ENCODE measurements at regions not wholly inside any gene's neighbourhood (a gene's known extent, or its start where the extent isn't known, plus 50 kb on each side); places are given as distances from the start of the nearest gene placed in this dataset.

GRCh38 chr13:24091080-24091479, 69.4 kb upstream of the SPATA13 start:
- peaks cover 15% of the 10 kb centered on the region for H3K4me1 ChIP-seq (ENCODE audit: control insufficient read depth, extremely low read depth, insufficient read depth, low read length)
- peaks cover 0 to 2% of the 10 kb centered on the region in 2 experiments for H3K27me3 ChIP-seq (ENCODE audit: control insufficient read depth in 2 of 2, insufficient read depth in 2 of 2, low read length in 2 of 2)
- H3K9ac ChIP-seq (replicated peaks; ENCODE audit: extremely low read depth, insufficient read depth, low read length): no peak overlapping the region
- H3K79me2 ChIP-seq (ENCODE audit: control insufficient read depth, insufficient read depth, low read length): no peaks in the 10 kb centered on the region
- no peaks in the 10 kb centered on the region for H3K36me3 ChIP-seq (ENCODE audit: control insufficient read depth in 2 of 2, extremely low read depth in 1 of 2, insufficient read depth in 2 of 2, low read length in 2 of 2)
- BruUV-seq (replicated peaks): no TSS peak
- no peak overlapping the region for H3K4me2 ChIP-seq (ENCODE audit: insufficient read depth, low read length)
- no peaks in the 10 kb centered on the region for H4K20me1 ChIP-seq (replicated peaks; ENCODE audit: control insufficient read depth, extremely low read depth, insufficient read depth, low read length)
- H3K9me1 ChIP-seq (replicated peaks; ENCODE audit: control insufficient read depth, extremely low read depth, insufficient read depth, low read length): no peaks in the 10 kb centered on the region
- no peaks in the 10 kb centered on the region for H3K9me3 ChIP-seq (replicated peaks; ENCODE audit: control insufficient read depth, insufficient read depth, low read length)
- DNase-seq (ENCODE audit: low read depth, low spot score): no peak
- H3K27ac ChIP-seq (ENCODE audit: insufficient read depth, low read depth, low read length): no peak overlapping the region
- intact Hi-C loops (cut with micrococcal nuclease) (no loop called here), dilution Hi-C loops (cut with MboI; ENCODE audit: extremely low pct_ligation_motif_present, low sequenced_read_pairs) (no loop called here)
- POLR2A ChIA-PET: no interaction called here
- no peak overlapping the region for H3K4me3 ChIP-seq (replicated peaks in 1 of 3; ENCODE audit: insufficient read depth in 1 of 3, low read depth in 1 of 3, low read length in 3 of 3)
- CTCF ChIA-PET: no interaction called here
- TF ChIP-seq MYC (IDR thresholded peaks at IDR 0.05; ENCODE audit: low read depth, low read length): no peak
- no peak for TF ChIP-seq POLR2AphosphoS5 (IDR thresholded peaks at IDR 0.05; ENCODE audit: insufficient read depth, low read depth, low read length)
- no peak overlapping the region for H2AFZ ChIP-seq (ENCODE audit: low read depth, low read length)
- FAIRE-seq: peak; percentile 24

GRCh38 chr13:24092108-24092507, 68.4 kb upstream of the SPATA13 start:
- Histone ChIP-seq H2AFZ (ENCODE audit: low read depth, low read length) (no peak overlapping the region), H3K9ac (replicated peaks; ENCODE audit: extremely low read depth, insufficient read depth, low read length) (no peak overlapping the region), H4K20me1 (replicated peaks; ENCODE audit: control insufficient read depth, extremely low read depth, insufficient read depth, low read length) (no peaks in the 10 kb centered on the region), H3K4me1 (ENCODE audit: control insufficient read depth, extremely low read depth, insufficient read depth, low read length) (peaks cover 15% of the 10 kb centered on the region), H3K27ac (ENCODE audit: insufficient read depth, low read depth, low read length) (no peak overlapping the region), H3K4me3 (replicated peaks in 1 of 3; ENCODE audit: insufficient read depth in 1 of 3, low read depth in 1 of 3, low read length in 3 of 3) (no peak overlapping the region), H3K36me3 (ENCODE audit: control insufficient read depth in 2 of 2, extremely low read depth in 1 of 2, insufficient read depth in 2 of 2, low read length in 2 of 2) (no peaks in the 10 kb centered on the region), H3K9me3 (replicated peaks; ENCODE audit: control insufficient read depth, insufficient read depth, low read length) (no peaks in the 10 kb centered on the region), H3K79me2 (ENCODE audit: control insufficient read depth, insufficient read depth, low read length) (no peaks in the 10 kb centered on the region), H3K27me3 (ENCODE audit: control insufficient read depth in 2 of 2, insufficient read depth in 2 of 2, low read length in 2 of 2) (no peaks in the 10 kb centered on the region), H3K9me1 (replicated peaks; ENCODE audit: control insufficient read depth, extremely low read depth, insufficient read depth, low read length) (no peaks in the 10 kb centered on the region), H3K4me2 (ENCODE audit: insufficient read depth, low read length) (peak overlapping the region; percentile 19)
- ChIA-PET CTCF (no interaction called here), POLR2A (no interaction called here)
- TF ChIP-seq GATA2 (IDR thresholded peaks at IDR 0.05; ENCODE audit: insufficient read depth, insufficient read length, low read depth, low read length): no peak
- TF ChIP-seq CTCF (IDR thresholded peaks at IDR 0.05; ENCODE audit: extremely low read depth in 1 of 2, insufficient read depth in 1 of 2, low read depth in 1 of 2, low read length in 2 of 2): no peak
- no peak for TF ChIP-seq FOS (IDR thresholded peaks at IDR 0.05; ENCODE audit: borderline replicate concordance, insufficient read depth, low read length)
- no peak for TF ChIP-seq POLR2A (IDR thresholded peaks at IDR 0.05; ENCODE audit: low read depth, low read length)
- TF ChIP-seq, protein P1, sequence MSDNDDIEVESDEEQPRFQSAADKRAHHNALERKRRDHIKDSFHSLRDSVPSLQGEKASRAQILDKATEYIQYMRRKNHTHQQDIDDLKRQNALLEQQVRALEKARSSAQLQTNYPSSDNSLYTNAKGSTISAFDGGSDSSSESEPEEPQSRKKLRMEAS (IDR thresholded peaks at IDR 0.05; ENCODE audit: insufficient read depth, insufficient read length): no peak
- BruUV-seq (replicated peaks): no TSS peak
- FAIRE-seq (peak; percentile 53), DNase-seq (ENCODE audit: low read depth, low spot score) (peak; percentile 31)
- intact Hi-C loops (cut with micrococcal nuclease): no loop called here
- dilution Hi-C loops (cut with MboI; ENCODE audit: extremely low pct_ligation_motif_present, low sequenced_read_pairs): no loop called here

Measured in endothelial cell of umbilical vein (primary cell).